HG03196 (cell line): ENCODE measurements at regions not wholly inside any gene's neighbourhood (a gene's known extent, or its start where the extent isn't known, plus 50 kb on each side); places are given as distances from the start of the nearest gene placed in this dataset.

Source experiments
- ATAC-seq: cut with Tn5 transposase; IDR thresholded peaks from one replicate; pipeline ENCODE4 v1.9.1; 2021; ENCODE audit not compliant: unreplicated experiment

DNA sequence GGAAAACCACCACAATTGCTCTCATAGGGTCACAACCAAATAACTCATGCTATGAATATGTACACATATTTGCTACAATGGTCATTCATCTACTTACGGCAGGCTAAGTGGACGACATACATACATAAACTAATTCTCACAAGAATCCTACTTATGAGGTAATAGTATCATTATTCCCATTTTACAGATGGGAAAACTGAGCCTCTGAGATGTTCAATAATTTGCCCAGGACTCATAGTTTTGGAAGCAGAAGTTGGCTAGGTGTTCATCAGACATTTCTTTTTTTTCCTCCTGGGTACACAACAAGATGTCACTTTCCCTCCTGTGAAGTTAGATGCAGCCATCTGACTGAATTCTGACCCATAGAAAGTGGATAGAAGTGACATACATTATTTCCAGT is 89.0 kb upstream of the PKDCC start:
- no peak for ATAC-seq

DNA sequence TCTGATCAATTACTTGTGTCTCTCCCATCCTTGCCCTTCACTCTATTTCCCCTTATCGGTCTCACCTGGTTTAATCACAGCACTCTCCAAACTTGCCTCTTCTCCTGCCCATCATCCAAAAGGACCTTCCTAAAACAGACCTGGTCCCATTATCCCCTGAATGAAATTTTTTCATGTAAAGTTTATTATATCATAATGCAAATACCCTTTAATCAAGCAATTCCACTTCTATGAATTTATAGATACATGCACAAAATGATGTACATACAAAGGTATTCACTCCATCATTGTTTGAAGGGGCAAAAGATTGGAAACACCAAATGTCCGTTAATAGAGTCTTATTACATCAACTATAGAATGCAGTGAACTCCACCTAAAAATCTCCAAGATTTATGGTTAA is 88.1 kb upstream of the PKDCC start:
- no peak for ATAC-seq

DNA sequence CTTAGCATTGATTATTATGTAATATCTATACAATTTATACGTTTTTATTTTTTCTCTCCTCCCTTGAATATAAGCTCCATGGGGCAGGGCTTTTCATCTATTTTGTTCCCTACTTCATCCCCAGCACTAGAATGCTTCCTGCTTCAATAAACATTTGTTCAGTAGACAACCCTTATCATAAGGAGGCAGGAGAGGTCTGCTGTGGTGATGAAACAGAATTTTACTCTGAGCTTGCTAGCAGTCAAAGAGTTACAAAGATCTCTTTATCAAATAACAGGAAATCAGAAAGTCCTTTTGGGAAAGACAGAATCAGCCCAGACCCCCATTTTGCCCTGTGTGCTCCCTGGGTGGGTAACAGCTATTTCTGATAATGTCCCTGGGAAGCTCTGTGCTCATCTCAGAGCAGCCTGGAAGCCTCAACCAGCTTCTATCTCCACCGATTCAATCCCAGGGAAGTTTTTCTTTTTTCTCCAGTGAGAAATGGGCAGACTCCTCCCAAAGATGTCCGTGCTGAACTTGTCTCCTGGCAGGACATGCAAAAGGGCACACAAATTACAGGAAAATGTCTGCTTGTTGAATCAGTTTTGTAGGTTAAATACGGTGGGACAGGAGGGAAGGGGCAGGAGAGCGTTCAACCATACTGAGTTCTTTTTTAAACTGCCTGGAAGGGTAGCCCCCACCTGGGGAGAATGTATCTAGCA is 84.7 kb upstream of the PKDCC start:
- ATAC-seq, result no peak

DNA sequence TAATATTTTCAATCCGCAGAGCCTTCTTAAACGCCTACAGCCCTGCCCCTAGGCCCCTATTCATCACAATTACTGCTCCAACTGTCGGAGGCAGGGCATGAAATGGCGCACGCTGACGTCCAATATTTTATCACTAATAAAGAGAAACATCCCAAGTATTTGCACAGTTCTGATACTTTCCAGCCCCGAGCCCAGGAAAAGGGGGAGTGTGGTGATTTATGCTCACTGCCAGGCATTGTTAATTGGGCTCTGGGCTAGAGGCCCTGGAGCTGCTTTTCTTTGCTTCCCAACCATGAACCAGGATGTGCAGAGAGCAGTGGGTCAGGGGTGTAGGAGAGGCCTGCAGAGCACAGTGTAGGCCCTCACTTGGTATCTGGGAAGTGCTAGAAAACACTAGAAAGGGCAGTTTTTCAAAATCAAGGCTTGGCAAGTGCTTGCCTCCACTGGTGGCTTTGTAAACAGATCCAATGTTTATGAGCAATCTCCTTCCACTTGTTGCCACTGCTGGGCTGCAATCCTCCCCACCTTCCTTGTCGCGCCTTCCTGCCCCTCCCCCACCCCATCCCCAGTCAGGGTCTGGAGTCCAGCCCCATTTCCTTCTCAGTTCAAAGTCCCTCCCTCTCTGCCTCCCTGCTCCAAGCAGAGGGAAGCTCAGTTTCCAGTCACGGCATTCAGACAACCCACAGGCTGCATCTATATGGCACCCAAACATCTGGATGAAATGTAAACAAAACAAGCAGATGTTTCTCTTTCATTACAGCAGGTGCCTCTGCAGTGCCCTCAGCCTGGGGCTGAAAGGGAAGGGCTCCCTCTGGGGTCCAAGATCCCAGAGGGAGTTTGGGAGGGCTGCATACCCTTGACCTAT is 83.9 kb upstream of the PKDCC start:
- ATAC-seq, result no peak

DNA sequence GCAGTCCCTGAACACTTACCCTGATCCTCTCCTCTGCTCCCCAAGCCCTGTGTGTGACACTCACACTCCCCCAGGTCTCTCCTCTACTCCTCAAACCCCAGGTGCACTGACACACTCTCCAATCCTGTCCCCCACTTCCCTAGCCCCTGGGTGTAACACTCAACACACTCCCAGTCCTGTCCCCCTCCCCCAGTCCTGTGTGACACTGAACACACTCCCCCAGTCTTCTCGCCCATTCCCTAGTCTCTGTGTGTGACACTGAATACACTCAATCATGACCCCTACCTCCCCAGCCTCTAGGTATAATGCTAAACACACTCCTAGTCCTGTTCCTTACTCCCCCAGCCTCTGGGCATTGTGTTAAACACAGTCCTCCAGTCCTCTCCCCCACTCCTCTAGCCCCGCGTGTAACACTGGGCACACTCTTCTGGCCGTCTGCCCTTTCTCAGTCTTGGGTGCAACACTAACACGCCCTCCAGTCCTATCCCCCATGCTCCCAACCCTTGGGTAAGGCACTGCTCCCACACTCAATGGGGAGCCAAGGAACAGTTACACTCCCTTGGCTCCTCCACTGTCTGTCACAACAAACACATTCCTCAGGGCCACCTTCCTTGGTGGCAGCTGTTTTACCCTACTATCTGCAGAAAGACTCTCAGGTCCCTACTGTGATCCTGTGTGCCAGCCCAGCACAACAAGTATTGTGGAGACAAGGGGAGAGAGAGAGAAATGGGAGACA is 82.5 kb upstream of the PKDCC start:
- no peak for ATAC-seq

DNA sequence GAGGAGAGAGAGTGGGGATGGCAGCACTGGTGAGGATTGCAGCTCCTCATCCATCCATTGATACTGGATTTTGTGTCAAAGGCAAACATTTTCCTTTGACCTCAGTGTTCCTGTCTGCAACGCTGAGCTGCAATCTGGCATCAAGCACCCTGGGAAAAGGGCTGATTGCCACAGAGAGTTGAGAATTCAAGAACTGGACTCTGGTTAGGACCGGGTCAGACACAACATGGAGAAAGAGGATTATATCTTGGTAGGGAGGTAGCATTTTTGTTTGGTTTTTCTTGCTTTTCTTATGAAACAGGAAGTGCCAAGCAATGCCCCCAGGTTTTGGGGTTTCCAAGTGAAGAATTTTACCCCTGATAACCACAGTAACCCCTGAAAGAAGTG is 81.9 kb upstream of the PKDCC start:
- no peak for ATAC-seq

DNA sequence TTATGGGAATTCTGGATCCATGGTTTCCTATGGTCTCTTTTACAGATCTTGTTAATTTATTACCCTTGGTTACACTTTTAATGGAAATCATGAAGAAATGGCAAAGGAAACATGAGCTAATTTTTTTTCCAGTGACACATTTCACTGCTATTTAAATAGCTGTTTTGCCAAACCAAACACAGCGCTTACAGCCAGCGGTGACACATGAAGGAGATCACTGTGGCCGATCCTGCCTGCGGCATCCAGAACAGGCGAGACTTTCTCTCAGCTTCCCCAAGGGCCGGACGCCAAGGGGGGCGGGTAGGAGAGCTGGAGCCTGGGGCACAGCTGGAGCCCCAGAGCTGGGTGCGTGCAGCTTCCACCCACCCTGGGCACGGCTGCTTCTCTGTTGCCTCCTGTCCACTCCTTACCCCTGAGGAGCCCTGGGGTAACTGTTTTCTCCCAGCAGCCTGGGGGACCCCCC is 81.4 kb upstream of the PKDCC start:
- ATAC-seq, result no peak

DNA sequence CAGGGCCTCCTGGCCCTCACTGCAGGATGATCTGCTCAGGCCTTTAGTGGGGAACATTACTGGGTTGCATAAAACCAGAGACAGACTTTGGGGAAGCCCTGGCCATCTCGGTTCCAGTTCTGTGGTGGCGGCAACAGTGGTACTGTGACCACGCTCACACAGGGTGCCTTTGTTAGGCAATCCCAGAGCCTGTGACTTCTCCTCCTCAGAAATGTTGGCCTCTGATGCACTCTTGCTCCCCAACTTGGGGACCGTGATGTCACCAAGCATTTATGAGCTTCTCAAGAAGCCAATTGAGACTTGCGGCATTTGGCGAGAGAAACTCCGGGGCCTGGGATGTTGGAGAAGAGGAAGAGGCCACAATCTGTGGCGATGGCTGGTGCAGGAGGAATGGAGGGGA is 80.9 kb upstream of the PKDCC start:
- ATAC-seq, result no peak

DNA sequence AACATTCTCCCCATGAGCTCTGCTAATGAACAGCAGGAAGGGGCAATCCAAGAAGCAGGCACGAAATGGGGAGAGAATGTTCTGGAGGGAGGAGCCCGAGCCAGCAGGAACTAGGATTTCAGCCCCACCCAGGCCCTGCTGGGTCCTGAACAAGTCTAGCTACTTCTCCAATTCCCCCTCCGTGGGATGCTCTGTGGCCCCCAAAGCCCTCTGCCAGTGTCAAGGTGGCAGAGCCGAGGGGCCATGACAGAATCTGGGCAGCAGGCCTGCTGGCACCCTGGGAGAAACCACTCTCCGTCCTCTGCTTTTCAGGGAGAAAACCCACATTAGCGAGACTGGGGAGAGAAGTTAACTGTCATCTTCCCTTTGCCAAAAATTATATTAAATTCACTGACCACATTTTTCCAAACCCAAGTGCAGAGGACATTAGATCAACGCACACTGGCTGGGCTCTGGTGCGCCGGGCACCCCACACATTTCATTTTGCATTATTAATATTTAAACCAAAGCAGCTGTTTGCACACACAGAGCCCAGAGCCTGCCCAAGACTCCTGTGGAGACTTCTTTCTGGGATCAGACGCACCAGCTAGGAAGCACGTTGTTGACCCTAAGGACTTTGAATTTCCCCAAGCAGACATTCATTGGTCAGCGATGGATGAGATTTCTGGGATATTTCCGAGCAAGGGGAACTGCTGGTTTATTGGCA is 80.2 kb upstream of the PKDCC start:
- no peak for ATAC-seq

DNA sequence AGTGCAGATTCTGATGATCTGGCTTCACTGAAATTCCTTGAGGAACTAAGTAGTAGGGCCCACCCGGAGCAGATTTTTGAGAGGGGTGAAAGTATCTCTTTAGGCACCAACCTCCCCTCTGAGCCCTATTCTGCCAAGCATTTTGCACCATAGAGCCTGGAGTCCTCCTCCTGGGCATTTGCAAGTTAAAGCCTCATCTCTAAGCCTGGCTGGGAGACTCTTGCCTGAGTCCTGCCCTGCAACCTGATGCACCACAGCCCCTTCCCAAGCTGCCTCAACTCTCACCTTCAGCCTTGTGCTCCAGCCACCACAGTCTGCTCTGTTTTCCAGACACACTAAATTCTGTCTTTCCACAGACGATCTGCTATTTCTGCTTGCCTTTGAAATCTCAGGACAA is 79.6 kb upstream of the PKDCC start:
- no peak for ATAC-seq

DNA sequence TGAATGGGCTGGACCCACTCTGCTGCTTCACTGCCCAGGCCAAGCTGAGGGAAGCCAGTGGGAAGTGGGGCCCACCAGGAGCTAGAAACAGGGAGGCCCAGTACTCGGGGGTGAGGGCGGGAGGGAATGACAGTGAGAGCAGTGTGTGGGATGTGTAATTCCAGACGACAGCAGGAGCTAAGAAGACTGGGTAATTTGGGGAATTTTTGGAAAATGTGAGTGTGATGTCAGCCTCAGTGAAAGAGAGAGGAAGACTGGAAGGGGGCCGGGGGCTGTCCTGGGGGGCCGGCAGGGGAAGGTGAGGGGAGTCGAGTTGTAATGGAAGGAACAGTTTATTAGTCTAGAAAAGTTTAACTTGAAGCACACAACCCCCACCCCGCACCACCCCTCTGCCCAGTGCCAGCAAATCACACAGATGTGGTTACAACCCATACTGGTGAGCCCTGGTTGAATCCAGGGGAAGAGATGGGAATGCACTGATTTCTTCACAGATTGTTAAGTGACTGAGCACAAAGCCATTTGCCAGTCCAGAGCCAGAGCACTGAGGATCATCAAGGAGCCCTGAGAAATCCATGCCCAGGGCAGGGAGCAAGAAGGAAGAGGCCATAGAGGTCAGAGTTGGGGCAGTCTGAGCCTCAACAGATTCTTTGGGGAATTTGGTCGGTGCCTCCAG is 76.7 kb upstream of the PKDCC start:
- ATAC-seq, result no peak

DNA sequence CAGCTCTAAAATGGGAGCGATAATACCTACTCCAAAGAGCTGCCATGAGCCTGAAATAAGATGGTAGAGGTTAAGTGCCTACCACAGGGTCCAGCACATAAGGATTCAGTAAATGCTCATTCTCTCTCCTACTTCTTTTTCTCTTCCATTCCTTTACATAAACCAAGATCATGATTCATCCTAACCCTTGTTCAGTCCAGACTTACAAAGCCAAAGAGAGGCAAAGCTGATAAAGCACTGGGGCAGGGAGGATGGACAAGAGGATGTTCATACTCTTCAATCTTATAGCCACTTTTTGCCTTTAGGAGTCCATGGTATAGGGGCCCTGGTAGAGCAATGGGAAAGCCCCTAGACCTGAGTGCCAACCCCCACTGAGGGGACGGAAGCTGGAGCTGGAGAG is 75.6 kb upstream of the PKDCC start:
- ATAC-seq, result no peak

DNA sequence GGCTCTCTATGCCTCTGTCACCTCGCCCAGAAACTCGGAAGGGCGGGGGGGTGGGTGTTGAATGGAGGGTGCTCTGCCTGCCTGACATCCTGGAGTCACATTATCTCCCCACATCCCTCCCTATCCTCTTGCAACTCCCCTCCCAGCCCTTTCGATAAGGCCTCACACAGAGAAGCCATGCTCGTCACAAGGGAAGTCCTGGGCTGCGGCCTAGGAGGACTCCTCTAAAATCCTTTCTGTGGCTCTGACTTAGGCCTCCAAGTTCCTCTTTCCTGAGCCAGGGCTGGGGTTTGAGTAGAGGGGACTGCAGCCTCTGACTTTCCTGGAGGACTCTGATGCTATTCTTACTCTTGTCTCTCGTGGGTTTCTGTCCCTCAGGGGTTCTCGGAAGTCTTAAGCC is 75.0 kb upstream of the PKDCC start:
- ATAC-seq, result no peak

DNA sequence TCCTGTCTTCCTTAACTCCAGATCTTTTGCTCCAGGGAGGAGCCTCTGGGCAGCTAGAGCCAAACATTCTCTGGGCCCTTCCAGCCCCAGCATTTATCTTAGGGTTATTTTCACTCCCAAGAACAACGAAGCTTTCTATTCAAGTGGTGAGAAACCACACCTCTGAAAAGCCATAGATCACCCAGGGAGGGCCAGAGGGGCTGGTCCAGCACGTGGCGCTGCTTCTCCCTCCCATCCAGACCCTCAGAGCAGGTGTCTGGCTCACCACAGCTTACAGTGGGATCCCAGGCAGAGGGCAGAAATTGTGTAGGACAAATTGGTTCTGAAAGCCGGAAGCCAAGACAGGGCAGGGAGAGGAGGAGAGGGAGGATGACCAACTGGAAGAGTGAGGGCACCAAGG is 74.0 kb upstream of the PKDCC start:
- no peak for ATAC-seq

DNA sequence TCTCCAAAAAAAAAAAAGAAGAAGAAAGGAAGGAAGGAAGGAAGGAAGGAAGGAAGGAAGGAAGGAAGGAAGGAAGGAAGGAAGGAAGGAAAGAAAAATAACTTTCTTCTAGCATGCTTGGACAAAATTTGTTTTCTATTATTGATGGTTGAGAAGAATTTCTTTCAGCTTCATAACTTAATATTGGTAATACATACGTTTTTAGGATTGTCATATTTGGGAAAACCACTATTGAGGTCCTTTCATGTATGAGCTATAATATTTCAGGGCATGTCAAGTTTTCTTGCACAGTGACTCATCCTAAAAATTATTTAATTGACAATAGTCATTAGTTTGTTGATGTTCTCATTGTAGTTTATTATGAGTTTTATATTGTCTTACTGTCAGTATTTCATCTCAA is 66.4 kb upstream of the PKDCC start:
- no peak for ATAC-seq

DNA sequence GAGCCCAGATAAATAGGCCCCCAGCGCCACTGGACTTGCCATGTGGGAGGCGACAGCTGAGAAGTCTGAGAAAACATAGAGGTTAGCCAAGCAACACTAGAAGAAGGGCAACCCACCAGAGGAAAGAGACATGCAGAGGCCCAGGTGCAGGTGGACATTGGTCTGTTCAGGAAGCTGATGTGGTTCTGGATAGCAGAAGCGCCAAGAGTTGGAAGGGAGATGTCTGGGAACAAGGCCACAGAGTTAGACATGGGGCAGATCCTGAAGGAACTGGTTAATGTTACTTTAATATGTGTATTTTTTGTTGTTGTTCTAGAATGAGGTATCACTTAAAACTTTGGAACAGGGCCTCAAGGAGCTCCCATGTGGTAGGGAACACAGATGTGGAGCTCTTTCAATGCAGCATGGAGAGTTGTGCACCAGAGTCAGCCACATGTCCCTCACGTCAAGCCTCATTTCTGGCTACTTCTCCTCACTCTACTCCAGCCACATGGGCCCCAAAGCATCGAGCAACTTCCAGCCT is 62.2 kb upstream of the PKDCC start:
- ATAC-seq, result no peak

DNA sequence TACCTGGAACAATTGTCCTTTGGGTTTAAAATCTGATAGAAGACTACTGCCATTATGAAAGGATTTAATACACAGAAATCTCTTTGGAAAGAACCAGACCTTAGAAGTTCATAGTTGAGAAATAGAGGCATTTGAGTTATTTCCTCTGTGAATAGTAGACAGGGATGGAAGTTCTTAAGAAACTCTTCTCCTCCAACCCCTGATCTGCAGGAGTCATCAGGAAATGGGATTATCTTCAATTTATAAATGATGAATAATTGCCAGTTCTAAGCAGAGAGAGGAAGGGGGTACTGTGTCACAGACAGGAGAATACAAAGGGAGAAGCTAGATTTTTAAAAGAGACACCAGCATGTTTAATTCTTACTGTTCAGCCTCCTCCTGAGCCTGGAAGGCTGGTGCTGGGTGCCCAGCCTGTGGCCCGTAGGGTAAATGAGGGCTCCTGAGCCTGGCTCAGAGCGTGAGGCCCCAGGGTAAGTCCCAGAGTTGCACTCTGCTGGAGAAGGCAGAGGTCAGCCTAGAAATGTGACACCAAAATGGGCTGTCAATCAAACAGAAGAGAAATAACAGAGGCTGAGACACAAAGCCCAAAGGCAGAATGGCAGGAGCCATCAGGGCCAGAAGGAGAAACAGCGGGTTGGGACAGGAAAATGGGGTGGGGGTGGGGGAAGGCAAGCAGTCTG is 58.2 kb upstream of the PKDCC start:
- no peak for ATAC-seq

DNA sequence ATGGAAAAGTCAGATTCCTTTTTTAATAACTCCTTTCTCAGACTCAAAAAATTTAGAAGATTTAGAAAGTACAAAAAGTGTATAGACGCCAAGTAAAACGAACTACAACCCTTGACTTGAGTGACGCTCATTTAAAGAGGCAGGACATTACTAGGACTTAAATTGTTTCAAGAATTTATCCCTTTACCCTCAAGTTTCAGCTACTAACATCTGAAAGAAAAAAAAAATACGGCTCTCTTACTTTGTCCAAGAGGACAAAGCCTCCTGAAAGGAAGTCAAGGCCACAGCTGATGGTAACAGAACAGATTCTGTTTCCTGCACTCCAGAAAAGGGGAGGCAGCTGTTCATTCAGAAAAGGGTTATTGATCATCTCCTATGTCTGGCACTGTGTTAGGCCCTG is 57.6 kb upstream of the PKDCC start:
- ATAC-seq, result no peak

DNA sequence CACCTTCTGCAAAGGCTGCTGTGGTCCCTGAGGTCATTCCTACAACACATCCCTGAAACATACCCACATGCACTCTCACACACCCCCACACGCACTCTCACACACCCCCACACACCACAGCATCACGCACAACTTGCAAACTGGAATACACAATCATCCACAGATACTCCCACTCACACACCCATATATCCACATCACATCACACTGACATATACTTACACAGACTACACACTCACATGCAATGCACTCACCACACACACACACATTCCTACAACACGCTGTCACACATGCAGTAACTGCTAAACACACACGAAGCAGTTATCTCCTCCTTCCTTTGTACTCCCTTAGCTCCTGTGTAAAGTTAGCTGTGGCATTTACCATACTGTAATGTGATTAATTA is 57.1 kb upstream of the PKDCC start:
- no peak for ATAC-seq

DNA sequence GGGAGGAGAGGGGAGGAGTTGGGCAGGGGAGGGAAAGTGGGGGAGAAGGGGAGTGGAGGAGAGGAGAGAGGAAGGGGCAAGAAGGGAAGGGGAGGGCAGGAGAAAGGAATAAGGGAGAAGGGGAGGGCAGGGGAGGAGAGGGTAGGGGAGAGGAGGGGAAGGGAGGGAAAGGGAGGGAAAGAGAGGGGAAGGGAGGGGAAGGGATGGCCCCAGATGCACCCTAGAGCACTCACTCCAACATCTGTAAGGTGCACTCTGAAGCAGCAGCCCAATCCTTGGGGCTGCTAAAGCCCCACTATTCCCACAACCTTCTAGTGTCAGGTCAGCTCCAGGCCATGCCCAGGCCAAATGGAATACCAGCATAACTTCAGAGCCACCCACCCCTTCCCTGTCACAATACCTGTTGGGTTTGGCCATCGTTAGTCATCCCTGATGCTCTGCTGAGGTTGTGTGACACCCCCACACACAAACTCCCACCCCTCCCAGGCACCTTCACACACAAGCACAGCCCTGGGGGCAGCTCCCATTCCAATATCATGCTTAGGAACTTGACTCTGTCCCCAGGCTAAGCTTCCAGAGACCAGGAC is 55.7 kb upstream of the PKDCC start:
- no peak for ATAC-seq
